GM21825 (cell line): ENCODE measurements at regions not wholly inside any gene's neighbourhood (a gene's known extent, or its start where the extent isn't known, plus 50 kb on each side); places are given as distances from the start of the nearest gene placed in this dataset.
"Not testable (repeated sequence)": the region's sequence is repeated elsewhere in the genome, so short reads cannot be mapped to it uniquely, and the experiment has no call there.

Source experiments
- ATAC-seq: cut with Tn5 transposase; IDR thresholded peaks from one replicate; pipeline ENCODE4 v1.9.1; 2021; ENCODE audit warnings: mild to moderate bottlenecking, moderate library complexity; ENCODE audit not compliant: unreplicated experiment

DNA sequence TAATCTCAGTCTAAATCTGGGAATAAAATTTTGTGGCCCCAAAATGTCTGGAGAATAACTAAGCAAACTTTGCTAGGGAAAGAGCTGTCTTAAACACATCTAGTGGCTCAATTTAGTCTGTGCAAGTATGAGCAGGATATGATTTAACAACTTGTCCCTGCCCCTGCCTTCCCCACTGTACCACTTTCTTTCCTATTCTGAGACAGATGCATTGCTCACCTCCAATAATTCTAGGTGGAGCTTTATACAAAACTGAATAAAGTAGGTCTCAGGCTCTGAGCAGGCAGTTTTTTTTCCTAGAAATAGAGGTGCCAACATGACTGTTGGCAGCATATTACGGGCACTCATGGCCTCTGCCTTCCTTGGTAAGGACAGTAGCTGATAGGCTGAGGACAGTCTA, 412.1 kb downstream of the DAD1 start:
- ATAC-seq, result no peak

DNA sequence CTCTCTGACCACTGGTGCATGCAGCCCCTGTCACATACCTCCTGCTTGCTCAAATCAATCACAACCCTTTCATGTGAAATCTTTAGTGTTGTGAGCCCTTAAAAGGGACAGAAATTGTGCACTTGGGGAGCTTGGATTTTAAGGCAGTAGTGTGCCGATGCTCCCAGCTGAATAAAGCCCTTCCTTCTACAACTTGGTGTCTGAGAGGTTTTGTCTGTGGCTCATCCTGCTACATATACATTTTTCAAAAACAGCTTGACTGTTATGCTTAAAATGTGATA, 413.8 kb downstream of the DAD1 start:
- ATAC-seq, result not testable (repeated sequence)

DNA sequence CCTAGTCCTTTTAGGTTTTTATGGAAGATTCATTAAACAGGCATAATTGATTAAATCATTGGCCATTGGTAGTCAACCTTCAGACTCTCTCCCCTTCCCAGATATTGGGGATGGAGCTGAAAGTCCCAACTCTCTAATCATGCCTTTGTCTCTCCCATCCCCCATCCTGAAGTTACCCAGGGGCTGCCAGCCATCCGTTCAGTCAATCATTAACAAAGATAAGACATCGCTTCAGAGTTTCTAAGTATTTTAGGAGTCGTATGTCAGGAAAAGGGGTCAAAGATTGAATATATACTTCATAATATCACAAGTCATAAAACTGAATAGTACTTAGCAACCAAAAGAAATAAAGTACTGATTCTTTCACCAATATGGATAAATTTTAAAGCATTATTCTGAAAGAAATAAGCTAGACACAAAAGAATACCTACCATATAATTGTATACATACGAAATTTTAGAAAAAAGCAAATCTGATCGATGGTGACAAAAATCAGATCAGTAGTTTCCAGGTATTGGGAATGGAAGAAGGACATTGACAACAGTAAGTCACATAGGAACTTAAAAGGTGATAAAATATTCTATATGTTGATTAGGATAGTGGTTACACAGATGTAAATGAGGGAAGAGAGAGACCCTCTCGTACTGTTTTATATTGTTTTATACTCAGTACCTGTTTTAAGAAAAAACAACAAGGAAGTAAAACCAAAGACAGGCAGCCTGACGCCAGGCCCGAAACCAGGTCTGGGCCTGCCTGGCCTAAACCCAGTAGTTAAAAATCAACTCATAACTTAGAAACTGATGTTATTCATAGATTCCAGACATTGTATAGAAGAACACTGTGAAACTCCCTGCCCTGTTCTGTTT, 414.4 kb downstream of the DAD1 start:
- ATAC-seq, result no peak

DNA sequence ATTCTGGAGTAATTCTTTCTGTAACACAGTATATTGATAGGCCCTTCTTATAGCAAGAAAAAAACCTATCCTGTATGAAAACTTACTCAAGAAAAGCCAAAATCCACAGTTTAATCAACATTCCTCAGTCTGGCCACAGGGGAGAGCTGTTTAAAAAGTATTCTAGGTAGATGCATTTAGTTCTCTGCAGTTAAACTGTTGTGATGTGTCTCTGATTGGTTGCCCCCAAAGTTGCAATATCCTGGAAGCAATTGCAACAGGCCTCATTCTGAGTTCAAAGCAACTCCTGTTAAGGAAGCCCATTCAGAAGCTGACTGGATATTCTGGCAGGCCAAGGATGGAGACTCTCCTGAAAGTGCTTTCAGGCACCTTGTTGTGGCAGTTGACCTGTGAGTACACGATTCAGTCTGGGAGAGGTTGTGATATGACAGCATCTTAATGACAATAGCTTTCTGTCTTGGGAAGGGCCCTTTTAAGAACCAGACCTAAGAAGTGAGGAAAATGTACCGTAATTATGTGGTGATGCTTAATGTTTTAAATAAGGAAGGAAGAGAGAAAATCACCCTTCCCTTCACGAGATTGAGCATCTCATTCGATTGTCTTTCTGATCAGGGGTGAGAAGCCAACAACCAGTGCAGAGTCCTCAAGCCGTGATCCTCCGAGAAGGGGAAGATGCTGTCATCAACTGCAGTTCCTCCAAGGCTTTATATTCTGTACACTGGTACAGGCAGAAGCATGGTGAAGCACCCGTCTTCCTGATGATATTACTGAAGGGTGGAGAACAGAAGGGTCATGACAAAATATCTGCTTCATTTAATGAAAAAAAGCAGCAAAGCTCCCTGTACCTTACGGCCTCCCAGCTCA, 420.7 kb downstream of the DAD1 start:
- no peak for ATAC-seq

DNA sequence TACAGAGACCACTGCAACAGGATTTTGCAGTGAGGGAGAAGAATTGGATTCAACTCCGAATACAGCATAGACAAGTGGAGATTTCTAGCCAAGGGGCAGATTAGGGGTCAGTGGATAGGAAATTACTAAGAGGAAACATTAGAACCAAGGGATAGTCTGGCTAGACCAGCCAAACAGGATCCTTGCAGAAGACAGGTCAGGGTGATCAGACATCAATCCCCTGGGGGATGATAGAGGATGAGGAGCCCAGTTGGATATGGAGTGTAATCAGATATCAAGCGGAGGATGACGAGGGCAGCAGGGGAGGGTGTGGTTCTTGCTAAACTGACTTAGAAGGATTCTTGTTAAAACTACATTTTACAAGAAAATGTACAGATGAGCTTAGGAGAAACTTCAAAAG, 424.4 kb downstream of the DAD1 start:
- no peak for ATAC-seq

DNA sequence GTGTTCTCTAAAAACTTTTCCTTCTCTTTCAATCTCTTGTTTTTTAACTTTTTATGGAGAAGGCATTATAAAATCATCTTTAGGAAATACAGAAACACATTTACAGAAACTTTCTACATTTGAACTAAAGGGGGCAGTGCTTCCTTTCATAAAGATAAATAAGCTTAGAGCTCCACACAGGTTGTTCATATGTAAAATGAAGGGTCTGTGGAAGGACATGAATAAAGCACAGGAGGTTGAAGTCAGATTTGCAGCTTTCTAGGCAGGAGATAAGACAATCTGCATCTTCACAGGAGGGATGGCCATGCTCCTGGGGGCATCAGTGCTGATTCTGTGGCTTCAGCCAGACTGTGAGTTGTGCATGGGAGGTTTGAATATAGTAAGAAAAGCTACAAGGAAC, 426.0 kb downstream of the DAD1 start:
- no peak for ATAC-seq

DNA sequence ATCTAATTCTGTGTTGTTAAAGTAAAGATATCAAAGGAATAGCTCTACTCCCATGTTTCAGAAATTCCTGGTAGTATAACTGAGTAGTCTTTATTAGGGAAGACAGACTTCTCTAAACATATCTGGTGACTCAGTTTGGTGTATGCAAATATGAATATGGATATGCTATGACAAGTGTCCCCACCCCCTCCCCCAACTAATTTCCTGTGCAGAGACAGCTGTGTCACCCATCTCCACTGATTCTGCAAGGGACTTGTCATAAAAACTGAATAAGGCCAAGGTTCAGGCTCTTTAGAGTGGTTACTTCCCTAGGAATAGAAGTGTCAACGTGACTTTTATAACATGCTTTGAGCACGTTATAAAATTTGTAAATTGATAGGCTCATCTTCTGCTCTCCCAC, 429.1 kb downstream of the DAD1 start:
- no peak for ATAC-seq

DNA sequence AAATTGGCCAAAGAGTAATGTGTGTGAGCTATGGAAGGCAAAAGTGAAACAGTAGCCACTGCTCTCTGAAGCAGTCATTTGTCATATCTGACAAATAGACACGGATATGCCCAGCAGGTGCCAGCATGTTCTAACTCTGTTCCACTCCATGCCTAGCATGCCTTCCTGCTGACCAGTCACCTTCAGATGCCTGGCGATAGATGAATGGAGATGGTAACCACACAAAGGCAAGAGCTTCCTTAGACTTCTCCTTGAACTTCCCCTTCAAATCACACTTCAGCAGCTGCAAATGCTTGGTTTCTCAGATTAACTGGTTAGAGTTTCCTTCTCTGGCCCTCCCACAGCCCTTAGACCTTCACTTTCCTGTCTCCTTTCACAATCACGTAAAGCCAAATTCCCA, 429.9 kb downstream of the DAD1 start:
- no peak for ATAC-seq

DNA sequence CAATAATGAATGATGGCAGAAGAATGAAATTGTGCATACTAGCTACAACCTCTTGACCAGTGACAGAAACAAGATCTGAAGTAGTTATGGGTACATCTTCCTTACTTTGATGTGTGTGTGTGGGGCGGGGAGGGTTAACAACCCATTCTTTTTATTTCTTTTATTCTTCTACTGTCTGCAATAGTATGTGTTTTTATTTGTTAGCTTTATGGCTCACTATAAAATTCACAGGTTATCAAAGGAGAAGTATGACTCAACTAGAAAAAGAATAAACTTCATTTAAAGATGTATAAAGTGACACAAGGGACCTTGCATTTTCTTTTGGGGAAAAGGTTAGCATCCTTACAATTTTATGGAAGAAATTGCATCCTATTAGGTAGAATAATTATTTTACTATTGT, 430.5 kb downstream of the DAD1 start:
- no peak for ATAC-seq

DNA sequence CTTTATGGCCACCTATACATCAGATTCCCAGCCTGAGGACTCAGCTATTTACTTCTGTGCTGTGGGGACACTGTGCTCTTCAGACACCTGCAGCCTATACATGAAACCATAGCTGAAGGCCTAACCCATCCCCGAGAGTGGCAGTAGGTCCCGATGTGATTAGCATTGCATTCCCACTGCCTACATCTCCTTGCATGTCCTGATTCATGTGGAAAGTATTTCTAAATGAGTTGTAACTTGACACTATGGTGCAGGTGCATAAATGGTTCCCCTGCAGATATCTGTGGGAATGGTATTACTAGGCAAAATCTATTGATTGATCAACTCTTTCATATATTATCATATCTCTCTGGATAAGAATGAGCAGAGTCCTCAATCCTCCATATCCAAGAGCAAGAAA, 433.5 kb downstream of the DAD1 start:
- no peak for ATAC-seq

DNA sequence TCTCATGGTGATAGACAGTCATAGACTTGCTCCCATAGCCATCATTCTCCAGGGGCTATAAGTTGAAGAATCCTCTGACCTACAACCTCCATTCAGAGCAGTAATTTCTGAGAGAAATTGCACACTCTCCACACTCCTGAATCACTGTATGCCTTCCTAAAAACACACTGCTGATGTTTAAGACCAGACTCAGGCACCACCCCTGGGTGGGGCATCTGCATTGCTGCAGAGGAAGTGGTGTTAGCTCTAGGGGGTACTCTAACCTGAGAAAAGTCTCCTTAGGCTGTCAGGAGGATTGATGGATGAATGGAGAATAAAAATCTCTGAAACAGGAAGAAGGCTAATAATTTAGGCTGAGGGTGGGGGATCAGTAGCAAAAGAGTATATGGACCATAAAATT, 436.1 kb downstream of the DAD1 start:
- ATAC-seq, result no peak

DNA sequence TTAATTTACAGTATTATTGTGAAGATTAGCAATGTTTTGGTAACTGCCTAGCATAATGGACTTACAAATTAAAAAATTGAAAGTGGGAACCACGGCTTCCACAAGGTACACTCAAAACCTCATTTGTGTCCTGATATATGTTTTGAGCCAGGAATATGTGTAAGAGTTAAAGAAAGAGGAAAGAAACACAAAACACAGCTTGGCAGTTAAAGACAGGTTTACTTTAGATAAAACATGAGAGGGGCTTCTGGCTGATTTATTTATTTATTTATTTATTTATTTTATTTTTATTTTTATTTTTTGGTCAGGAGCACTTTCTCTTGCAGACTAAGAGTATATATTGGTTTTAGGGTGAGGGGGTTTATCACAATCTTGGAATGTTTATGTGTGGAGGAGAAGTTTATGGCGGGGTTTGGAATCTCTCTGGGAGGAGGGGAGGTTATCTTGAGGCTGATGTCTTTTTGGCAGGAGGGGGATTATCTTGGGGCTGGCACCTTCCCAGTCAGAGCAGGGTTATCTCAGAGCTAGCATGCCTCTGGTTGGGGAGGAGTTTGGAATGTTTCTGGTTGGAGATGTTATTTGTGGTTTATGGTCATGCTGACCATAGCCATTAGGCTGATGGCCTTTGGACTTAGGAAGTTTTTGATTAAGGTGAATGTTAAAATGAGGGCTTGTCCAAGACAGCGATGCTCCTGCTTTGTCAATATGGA, 436.7 kb downstream of the DAD1 start:
- no peak for ATAC-seq

DNA sequence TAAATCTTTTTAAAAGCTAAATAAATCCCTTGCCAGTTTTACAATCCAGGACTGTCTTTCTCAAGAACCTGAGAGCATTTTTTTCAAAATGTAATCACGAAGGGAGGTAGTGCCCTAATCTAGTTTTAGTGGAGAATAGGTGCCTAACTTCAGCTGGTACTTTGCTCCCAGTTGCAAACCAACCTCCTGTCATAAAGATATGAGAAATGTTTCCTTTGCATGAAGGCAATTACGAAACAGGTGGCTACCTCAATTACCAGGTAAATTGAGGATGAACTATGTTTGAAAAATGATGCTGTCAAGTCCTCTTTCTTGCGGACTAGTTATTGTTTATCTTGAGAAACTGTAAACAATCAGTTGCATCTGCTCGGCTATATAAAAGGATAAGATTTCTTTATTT, 437.9 kb downstream of the DAD1 start:
- no peak for ATAC-seq

DNA sequence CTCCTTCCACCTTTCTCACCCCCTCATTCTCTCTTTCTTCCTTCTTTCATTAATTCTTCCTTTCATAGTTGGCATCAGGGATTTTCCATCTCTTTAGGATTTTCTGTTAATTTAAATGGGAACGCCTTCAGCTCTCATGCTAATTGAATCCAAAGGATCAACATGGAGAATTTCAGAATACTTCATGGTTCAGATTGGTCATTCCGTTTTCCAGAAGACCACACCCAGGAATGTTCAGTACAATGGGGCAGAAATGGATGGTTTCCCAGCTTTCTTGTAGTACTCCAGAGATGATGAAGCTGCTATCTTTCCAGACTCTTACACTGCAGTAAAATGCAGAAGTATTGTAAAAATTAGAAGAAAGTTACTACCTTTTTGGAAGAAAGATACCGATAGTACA, 440.0 kb downstream of the DAD1 start:
- no peak for ATAC-seq

DNA sequence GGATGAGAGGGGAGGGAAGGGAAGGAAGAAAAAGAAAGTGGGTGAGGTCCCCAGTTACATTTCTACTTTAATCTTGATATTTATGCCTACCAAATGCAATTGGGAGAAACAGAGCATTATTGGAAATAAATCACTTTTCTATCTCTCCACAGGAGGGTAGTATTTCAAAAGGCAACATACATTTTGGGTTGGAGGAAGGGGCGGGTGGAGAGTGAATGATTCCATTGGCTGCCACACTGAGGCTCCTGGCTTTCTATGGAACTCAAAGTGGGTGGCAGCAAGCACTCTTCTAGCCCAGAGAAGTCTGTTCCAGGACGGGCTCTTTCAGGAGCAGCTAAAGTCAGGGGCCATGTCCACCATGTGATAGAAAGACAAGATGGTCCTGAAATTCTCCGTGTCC, 441.3 kb downstream of the DAD1 start:
- ATAC-seq, result no peak

DNA sequence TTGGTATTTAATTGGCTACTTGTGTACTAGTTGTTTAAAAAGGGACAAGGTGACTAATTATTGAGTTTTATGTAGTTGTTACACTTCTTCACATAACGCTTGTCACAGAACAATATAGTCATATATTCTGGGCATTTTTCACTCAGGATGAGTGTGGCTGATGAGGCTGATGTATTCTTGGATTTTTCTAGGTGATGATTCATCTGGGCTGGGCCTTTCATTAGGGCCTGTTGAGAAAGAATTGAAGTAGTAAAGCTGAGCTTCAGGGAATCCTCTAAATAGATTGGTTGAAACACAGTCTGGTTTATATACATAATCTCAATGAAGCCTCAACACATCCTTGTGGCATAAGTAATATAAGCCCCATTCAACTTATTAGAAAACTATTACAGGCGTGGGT, 445.7 kb downstream of the DAD1 start:
- ATAC-seq, result no peak

DNA sequence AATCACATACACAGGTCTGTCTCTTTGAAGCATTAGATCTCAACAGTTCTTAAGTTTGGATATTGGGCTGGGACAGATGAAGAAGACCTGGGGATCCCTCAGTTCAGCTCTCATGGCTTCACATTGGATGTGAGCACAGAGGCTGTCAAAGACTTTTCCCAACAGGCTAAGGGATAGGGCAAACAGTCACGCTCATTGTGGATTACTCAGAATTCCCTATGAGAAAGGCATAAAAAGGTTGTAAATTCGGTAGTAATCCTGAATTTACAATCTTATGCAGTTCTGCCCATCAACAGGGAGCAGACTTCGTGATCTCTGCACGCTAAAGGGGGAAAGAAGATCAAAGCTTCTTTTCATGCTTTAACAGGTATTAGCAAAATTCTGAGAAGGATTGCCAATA, 448.4 kb downstream of the DAD1 start:
- no peak for ATAC-seq

DNA sequence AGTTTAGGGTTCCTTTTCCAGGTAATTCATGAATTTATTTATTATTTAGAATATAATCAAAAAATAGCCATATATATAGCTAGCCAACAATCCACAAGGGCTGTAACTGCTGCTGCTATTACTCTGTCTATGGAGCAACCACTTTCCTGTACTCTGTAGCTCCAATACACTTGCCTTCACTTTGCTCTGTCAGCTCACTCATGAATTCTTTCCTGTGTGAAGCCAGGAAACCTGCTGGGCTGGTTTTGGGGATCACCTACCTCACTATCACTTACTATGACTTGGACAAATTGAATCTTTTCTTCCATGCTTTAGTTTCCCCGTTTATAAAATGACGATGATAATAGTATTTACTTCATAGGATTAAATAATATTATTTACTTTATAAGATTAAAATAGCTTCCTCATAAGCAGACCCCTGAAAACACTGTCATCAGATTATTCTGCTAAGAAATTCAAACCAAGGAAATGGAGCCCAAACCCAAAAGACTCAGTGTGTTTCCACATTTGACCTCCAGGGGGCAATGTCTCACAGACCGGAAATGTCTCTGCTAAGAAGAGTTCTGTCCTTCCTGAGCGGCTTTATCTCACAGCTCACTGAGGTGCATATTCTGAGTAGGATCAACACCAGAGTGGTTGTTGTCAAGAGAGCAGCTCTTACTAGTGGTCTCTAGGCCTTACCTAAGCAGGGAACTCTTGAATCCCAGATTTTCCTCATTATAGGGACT, 457.1 kb downstream of the DAD1 start:
- ATAC-seq, result no peak

DNA sequence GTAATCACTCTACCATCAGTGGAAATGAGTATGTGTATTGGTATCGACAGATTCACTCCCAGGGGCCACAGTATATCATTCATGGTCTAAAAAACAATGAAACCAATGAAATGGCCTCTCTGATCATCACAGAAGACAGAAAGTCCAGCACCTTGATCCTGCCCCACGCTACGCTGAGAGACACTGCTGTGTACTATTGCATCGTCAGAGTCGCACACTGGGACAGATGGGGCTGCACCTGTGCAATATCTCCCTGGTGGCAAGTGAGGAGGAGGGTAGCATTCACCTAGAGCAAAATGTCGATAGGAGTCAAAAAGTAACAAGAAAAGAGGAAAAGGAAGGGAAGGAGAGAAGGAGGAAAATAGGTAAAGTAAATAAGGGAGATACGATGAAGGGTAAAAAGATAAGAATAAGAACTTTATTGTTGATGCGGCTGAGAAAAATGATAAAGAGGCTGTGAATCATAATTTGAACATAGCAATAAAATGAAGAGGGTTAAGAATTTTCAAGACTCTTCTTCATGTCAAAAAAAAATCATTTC, 450.5 kb upstream of the OR4E1 start:
- ATAC-seq, result no peak

DNA sequence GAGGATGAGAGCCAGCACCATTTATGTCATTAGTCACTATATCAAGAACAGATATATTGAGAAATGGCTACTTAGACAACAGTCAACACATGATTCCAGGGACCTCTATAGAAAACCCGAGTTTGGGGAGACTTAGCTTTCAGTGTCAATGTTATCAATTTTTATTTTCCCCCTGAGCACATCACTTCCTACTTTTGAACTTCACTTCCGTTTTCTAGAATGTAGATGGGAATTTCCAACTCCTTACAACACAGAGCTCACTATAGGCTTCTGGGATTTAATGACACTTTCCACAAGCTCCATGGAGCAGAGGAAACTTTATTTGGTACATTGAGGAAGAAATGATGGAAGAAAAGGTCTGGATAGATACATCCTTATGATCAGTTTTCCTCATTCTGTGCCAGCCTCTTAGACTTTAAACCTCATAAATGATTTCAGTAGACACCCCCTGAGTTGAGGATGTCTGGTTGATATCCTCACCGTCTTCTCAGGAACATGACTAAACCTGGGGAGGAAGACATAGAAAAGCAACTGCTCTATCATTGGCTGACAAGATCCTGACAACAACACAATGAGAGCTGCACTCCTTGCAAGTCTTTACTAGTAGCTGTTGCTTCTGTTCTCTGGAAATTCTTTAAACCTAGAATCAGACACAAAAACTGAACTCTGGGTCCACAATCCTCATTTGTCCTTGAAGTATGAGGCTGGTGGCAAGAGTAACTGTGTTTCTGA, 449.4 kb upstream of the OR4E1 start:
- ATAC-seq, result no peak
